ENCODE measurements at regions not wholly inside any gene's neighbourhood (a gene's known extent, or its start where the extent isn't known, plus 50 kb on each side); places are given as distances from the start of the nearest gene placed in this dataset.

GRCh38 chr20:6559791-6560190 is 207.7 kb upstream of the BMP2 start:
- Histone ChIP-seq H2BK12ac (ENCODE audit: low read depth, low read length) (no peak overlapping the region), H3K9me3 (ENCODE audit: insufficient read depth in 2 of 2, low read depth in 1 of 2, low read length in 1 of 2) (no peaks in the 10 kb centered on the region), H3K23me2 (ENCODE audit: low read depth, low read length) (no peaks in the 10 kb centered on the region), H3K4me3 (ENCODE audit: extremely low read depth in 1 of 4, insufficient read depth in 2 of 4, low read depth in 3 of 4, low read length in 4 of 4) (no peak overlapping the region), H3K79me2 (ENCODE audit: control insufficient read depth in 1 of 2, insufficient read depth in 2 of 2, low read length in 2 of 2) (no peaks in the 10 kb centered on the region), H3K79me1 (ENCODE audit: low read depth, low read length) (no peaks in the 10 kb centered on the region), H3K18ac (ENCODE audit: extremely low read depth, low read length) (no peak overlapping the region), H3K4ac (replicated peaks; ENCODE audit: insufficient read length, low read depth, low read length) (no peak overlapping the region), H3K23ac (ENCODE audit: insufficient read length) (no peak overlapping the region), H4K91ac (replicated peaks; ENCODE audit: insufficient read length, low read length) (no peak overlapping the region), H3K27ac (ENCODE audit: low read depth, low read length) (no peak overlapping the region), H4K8ac (ENCODE audit: extremely low read depth, insufficient read depth, low read length) (no peak overlapping the region), H3K14ac (ENCODE audit: insufficient read length) (no peak overlapping the region), H2BK15ac (ENCODE audit: low read length) (no peak overlapping the region), H3K56ac (replicated peaks; ENCODE audit: insufficient read length, low read depth, low read length) (no peak overlapping the region), H2BK120ac (replicated peaks; ENCODE audit: low read depth, low read length) (no peak overlapping the region), H2BK20ac (ENCODE audit: low read length) (no peak overlapping the region), H3K36me3 (ENCODE audit: control insufficient read depth in 2 of 4, insufficient read depth in 4 of 4, low read length in 3 of 4) (no peaks in the 10 kb centered on the region), H3K27me3 (replicated peaks in 1 of 4; ENCODE audit: control insufficient read depth in 3 of 4, extremely low read depth in 1 of 4, insufficient read depth in 3 of 4, low read length in 3 of 4) (no peaks in the 10 kb centered on the region), H3K4me1 (replicated peaks in 1 of 4; ENCODE audit: control insufficient read depth in 3 of 4, insufficient read depth in 4 of 4, low read length in 3 of 4) (no peaks in the 10 kb centered on the region), H2AFZ (ENCODE audit: low read length) (no peak overlapping the region), H2AK5ac (ENCODE audit: low read depth, low read length) (no peak overlapping the region), H4K20me1 (replicated peaks in 1 of 2; ENCODE audit: control insufficient read depth in 1 of 2, insufficient read depth in 2 of 2, low read length in 2 of 2) (no peaks in the 10 kb centered on the region), H2BK5ac (ENCODE audit: low read depth, low read length) (no peak overlapping the region), H3K4me2 (ENCODE audit: insufficient read depth in 1 of 2, low read depth in 2 of 2, low read length in 2 of 2) (no peak overlapping the region), H3K9ac (replicated peaks in 1 of 4; ENCODE audit: extremely low read depth in 1 of 4, low read depth in 3 of 4, low read length in 3 of 4) (no peak overlapping the region), H4K5ac (ENCODE audit: insufficient read length, low read depth, low read length) (no peak overlapping the region)
- DNase-seq (ENCODE audit: low read depth in 1 of 2, low spot score in 2 of 2) (no peak), FAIRE-seq (no peak)
- 90% methylated on average over 4 of the region's 4 CpGs; no CpG with 5 or more reads in 1 of the 2 experiments for WGBS, 2 experiments (ENCODE audit: extremely low coverage in 1 of 2, insufficient coverage in 1 of 2, insufficient read length in 1 of 2, insufficient replicate concordance in 2 of 2, low coverage in 1 of 2, low lambda C conversion rate in 2 of 2, missing lambda C conversion rate in 1 of 2)
- TF ChIP-seq TAF1 (IDR thresholded peaks at IDR 0.05; ENCODE audit: low read depth, low read length) (no peak), ASH2L (IDR thresholded peaks at IDR 0.05; ENCODE audit: low read length) (no peak), SUZ12 (IDR thresholded peaks at IDR 0.05; ENCODE audit: low read length) (no peak), SP4 (IDR thresholded peaks at IDR 0.05; ENCODE audit: low read length) (no peak), HDAC2 (IDR thresholded peaks at IDR 0.05; ENCODE audit: borderline replicate concordance in 1 of 2, low read depth in 2 of 2, low read length in 2 of 2) (no peak), YY1 (IDR thresholded peaks at IDR 0.05; ENCODE audit: low read depth, low read length) (no peak), GABPA (IDR thresholded peaks at IDR 0.05; ENCODE audit: borderline replicate concordance, insufficient read depth, low read length) (no peak), RFX5 (IDR thresholded peaks at IDR 0.05; ENCODE audit: borderline replicate concordance, low read depth, low read length) (no peak), JUND (IDR thresholded peaks at IDR 0.05; ENCODE audit: low read length) (no peak), POLR2A (IDR thresholded peaks at IDR 0.05; ENCODE audit: control extremely low read depth in 1 of 2, low read depth in 2 of 2, low read length in 2 of 2) (no peak), ATF3 (IDR thresholded peaks at IDR 0.05; ENCODE audit: insufficient read depth, low read depth, low read length) (no peak), SAP30 (IDR thresholded peaks at IDR 0.05; ENCODE audit: insufficient read depth, insufficient replicate concordance, low read length) (no peak)
- TF ChIP-seq, protein P1, sequence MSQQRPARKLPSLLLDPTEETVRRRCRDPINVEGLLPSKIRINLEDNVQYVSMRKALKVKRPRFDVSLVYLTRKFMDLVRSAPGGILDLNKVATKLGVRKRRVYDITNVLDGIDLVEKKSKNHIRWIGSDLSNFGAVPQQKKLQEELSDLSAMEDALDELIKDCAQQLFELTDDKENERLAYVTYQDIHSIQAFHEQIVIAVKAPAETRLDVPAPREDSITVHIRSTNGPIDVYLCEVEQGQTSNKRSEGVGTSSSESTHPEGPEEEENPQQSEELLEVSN (IDR thresholded peaks at IDR 0.05): no peak
- ChIA-PET POLR2A (ENCODE audit: partially characterized antibody) (no interaction called here), CTCF (ENCODE audit: partially characterized antibody) (interaction anchor here (1.0 to 1.7 kb wide), 3 partner anchors 18 to 419 kb away, joined by 3 to 7 read pairs (median 6); no protein-coding TSS in a partner anchor)
